NCI-H2196 treated with DMSO at 0.1 percent for 48 hours (cell line): ENCODE measurements at regions not wholly inside any gene's neighbourhood (a gene's known extent, or its start where the extent isn't known, plus 50 kb on each side); places are given as distances from the start of the nearest gene placed in this dataset.

Experiments used
- DNase-seq: peaks from one replicate; lab custom pipeline; 2025; ENCODE audit not compliant: unreplicated experiment; lab: John Stamatoyannopoulos, UW

GRCh38 chr7:25931156-25931555 lies 220.8 kb upstream of the NFE2L3 start:
- no peak for DNase-seq

- no peak for DNase-seq
These were observed 218.1 kb upstream of the NFE2L3 start for GRCh38 chr7:25933921-25934320.

DNA sequence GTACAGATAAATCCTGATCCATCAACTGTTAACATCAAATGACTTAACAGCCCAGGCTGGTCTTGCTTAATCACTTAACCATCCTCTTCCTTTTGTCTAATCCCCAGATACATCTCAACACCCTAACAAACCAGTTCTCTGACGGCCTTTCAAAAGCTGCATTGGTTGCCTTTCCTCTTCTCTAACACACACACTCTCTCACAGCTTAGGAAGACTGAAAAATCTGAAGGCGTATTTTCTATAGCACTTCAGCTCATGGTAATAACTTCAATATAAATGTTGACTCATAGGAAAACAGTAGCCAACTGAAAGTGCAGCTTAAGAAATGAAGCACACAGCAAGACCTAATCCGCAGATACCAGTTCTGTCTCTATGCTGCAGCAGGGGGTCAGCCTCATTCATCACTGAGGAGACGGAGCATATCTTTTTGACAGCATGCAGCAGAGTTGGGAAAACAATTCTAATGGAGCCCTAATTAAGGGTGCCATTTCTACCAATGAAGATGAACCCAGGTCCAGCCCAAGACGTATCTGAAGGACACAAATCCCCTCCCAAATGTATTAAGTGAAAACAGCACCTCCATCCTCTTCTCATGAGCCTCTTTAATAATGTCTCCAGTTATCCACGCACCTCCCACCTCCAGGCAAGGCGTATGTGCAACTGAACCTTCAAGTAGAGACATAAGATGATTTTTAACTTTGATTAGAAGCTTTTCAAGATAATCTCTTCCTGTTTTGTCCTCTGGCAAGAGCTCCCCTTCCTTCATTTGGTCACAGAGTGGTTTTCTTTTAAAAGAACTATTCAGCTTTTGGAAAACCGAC lies 211.7 kb upstream of the NFE2L3 start:
- DNase-seq: no peak

DNA sequence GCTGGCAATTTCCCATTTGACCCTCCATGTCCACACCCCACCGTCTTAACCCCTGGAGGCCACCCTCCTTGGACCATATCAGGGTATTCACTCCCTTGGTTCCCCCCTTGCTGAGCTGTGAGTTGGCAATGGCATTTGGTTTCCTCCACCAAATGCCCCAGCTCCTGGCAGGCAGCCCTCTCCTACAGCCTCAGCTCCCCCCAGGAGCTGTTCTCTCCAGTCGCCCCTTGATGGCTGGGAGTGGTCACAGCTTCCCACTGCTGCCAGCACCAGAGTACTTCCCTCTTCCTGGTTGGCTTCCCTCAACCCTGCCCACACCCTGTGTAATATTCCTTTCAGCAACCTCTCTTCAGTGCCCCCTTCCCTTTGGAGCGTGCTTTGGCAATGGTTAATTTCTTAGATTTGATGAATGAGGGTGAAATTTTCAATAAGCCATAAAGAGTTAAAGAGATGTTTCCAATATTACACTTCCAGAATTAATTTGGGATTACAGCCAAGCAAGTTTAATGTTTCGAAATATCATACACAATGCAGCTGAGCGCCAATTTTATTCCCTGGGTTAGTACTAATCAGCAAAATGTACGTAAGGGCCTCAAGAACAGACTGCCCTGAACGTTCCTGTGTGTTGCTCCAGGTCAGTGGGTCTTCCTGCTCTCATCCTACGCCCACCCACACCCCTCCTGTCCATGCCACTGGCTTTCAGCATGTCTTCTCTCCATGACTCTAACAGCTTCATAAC lies 207.1 kb upstream of the NFE2L3 start:
- DNase-seq: no peak

DNA sequence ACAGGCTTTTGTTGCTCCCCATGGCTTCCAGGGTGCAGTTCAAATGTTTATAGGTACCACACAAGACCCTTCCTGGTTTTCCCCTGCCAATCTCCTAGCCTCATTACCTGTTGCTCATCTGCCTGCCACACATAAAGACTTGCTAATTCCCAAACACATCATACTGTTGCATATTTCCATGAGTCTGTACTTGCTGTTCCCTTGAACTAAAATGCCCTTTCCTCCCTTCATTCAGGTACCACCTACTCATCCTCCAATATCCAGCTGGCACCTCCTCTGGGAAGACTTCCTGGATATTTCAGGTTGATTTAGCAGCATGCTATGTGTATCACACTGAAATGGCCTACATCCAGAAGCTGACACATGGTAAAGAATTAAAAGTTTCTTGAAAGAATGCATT lies 206.4 kb upstream of the NFE2L3 start:
- DNase-seq: no peak

DNA sequence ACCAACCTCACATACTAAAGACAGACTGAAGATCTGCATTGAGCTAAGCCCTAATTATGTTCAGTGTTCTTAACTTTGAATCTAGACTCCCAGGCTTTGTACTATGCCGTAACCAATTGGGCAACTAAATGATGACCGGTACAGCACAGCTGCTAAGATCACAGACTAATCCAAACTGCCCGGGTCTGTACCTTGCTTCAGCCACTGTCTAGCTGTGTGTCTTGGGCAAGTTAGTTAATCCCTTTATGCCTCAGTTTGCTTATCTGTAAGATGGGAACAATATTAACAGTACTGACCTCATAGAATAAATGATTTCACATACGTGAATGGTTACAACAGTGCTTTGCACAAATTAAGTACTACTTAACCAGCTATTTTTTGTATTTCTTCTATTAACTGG lies 205.8 kb upstream of the NFE2L3 start:
- DNase-seq: no peak

DNA sequence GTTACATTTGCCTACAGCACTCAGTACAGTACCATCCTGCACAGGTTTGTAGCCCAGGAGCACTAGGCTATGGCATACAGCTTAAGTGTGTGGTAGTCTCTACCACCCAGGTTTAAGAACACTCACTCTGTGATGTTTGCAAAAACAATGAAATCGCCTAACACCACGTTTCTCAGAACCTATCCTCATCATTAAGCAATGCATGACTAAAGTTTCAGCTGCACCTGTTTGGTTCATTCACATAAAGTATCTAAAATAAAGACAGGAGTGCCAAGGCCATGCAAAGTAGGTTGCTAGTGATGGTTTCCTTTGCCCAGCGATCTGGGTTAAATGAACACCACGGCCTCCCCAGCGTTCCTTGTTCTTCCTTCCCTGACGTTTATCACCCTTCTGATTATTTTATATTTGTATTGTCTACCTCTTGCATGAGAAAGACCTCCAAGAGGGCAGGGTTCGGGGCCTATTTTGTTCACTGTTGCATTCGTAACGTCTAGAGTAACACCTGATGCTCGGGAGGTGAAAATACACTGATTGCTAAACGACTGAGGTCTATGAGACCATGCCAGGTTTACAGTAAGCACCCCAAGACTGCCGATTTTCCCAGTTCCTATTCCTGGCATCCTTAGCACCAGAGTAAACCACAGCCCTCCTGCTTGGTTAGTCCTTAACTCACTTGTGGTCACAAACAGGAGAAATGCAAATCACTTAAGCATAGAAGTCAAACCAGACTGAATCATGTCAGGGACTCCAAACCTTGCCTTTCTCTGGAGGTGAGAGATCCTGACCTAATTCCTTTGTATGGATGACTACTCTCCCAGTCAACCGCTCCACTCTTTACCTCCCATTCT lies 204.1 kb upstream of the NFE2L3 start:
- no peak for DNase-seq

DNA sequence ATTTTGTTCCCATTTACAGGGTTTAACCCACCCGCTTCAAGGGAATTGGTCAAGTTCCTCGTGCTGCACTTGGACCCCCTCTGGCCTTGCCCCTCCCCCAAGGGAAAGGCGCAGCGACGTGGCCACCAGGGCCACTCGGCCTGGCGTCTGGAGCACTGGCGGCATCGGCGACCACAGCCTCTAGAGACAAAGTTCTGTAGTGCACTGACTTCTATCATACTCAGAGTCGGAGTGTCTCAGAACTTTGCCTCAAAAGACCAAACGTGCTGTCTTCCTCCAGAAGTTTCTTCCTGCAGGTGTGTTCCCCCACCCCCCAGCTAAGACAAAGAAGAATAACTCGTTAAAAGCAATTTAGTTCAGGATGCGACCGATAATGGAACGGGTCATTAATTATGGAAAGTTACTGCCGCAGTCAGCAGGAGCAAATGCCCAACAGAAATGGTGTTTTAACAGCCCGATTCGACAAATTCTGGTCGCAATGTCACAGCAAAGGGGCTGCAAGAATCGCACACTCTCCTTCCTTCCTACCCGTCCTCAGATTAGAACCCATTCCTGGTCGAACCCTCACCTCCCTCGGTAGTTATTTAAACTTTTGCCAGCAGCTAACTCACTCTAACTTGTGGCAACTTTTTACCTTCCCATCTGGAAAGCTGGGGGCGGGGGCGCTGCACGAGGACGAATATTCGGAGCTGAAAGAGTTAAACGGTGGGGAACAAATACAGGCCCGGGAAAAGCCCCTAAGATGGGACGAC lies 202.1 kb upstream of the NFE2L3 start:
- DNase-seq: no peak

DNA sequence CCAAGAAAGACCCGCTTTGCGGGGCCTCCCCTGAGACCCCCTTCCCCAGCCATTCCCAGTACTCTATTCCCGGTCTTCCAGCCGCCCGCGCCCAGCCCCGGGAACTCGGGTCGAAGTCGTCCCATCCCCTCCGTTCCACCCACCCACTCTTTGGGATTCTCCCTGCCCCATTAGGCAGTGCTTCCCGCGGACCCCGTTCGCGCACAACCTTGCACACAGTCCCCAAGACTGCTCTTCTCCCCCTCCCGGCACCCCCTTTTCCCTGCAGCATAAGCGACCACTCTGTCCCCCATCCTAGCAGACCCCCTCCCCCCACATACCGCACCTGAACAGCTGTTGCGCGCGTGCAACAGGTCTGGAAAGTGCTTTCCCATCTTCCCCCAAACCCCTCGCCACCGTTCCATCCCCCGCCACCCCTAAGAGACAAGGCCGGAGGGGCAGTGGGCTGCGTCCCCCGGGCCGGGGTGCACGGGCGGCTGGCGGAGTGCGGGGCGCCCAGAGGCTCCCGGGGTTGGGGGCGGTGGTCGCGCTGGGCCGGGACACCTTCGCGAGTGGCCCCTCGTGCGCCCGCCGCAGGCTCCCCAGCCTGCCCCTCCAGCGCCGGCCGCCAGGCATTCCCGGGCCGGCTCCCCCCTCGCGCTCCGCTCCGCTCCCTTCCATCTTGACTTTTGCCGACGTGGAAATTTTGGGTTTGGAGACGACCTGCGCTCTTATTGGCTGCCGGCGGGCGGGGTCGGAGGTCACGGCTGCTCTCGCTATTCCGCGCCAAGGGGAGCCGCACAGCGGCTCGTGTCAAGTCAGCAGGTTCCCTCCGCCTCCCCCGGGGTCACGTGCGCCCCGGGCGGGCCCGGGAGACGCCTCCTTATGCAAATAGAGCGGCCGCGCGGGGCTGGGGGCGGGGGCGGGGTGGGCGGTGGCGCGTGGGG lies 201.2 kb upstream of the NFE2L3 start:
- peak; percentile 88 for DNase-seq

DNA sequence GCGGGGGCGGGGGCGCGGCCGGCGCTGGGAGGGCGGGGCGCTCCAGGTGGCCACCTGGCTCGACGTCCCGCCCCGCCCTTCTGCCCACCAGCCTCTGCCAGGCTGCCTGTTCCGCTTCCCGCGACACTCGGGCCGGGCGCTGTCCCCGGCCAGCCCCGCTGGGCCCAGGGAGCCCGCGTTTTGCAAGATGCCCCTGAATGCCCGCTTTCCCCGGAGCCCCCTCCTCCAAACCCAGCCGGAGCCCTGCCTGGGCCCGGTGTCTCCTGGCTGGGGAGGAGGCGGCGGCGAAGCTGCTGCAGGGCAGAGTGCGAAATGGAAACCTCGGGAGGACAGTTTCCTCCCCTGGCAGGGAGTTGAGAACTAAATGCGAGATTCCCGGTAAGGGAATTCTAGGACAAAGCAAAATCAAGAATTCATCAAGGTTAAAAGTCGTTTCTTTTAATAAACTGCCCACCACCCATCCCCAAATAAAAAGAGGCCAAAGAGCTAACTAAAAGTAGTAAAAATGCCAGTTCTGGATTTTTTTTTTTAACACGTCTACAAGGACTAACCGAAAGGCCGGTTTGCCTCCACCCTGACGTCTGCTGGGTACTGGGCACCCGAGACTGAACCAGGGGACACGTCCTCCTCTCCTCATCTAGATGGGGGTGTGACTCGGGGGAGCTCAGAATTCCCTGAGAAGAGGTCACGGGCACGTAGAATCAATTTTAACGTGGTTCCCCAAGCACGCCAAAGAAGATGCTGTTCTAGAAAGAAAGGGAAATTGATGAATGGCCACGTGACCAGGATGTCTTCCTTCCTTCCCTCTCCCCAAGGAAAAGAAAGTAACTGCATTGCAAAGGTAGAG lies 200.4 kb upstream of the NFE2L3 start:
- DNase-seq: no peak

DNA sequence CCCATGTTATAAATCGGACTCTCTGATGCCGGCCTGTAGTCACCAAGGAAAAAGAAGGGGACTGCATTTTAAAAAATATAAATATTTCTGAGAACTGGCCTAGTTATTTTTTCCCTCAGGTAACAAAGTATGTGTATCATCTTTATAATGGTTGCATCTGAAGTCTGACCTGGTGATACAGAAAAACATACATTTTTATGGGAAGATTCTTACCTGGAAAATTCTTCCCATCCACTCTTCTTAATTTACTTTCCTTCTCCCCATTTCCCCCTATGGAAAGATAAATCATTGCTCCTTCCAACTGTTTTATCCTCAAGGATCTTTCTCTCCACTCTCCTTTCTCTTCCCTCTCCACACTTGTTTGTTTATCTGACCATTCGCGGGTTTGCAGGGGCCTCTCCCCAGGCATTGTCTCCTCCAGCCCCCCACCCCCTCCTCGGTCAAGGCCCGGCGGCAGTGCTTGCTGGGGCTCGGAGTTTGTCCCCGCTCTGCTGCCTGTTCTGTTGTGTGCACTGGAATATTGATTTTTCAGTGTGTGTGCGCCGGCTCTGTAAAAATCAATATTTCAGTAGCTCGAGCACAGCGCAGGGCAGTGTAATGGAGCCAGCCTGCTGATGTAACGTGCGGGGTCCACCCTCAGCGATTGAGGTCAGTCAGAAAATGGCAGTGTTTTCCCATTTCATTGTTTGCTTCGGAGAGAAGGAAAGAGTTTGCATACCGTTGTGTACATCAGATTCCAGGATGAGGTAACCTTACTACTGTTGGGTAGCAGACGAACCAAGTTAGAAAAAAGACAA lies 199.5 kb upstream of the NFE2L3 start:
- DNase-seq: no peak

DNA sequence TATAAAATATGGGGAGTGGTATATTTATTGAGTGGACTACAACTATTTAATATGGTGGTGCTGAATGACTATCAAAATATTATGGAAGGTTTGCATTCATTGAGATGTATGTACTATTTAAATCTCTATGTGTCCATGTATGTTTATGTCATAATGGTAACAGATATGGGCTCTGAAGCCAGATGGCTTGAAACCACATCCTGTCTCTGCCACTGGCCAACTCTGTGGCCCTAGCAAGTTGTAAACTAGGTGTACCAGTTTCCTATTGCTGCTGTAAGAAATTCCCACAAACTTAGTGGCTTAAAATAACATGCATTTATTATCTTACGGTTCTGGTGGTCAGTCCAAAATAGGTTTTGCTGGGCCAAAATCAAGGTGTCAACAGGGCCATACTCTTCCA lies 198.1 kb upstream of the NFE2L3 start:
- no peak for DNase-seq

DNA sequence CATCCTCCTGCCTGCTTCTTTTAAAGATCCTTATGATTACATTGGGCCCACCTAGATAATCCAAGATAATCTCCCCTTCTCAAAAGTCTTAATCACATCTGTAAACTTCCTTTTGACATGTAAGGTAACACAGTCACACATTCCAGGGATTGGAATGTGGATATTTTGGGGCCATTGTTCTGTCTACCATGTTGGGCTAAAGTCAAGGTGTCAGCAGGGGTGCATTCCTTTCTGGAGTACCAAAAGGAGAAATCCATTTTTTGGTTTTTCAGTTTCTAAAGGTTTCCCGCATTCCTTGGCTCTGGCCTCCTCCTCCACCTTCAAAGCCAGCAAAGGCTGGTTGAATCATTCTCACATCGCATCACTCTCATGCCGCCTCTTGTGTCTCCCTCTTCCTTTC lies 197.6 kb upstream of the NFE2L3 start:
- no peak for DNase-seq

DNA sequence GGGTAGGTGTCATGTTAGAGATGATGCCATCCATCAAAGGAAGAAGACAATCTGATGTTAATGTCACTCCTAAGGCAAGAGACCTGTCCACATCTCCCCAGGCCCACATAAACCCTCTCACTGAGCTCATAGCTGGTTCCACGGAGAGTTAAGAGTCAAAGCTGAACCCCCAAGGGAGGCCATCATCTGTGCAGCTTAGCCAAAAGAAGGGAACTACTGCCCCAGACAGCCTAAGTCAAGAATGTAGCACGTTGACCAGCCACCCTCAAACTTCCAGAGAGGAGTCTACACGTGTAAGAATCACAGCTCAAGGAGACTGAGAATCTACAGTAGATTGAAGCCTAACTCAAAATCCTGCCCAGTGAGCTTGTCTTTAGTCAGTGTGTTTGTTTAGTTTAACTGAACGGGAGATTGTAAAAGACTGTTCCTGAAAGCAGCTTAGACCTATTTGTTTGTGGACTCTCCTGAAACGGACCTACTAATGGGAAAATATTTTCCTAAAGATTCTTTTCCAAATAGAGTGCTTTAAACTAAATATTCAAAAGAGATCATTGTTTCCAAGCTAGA lies 192.7 kb upstream of the NFE2L3 start:
- no peak for DNase-seq

DNA sequence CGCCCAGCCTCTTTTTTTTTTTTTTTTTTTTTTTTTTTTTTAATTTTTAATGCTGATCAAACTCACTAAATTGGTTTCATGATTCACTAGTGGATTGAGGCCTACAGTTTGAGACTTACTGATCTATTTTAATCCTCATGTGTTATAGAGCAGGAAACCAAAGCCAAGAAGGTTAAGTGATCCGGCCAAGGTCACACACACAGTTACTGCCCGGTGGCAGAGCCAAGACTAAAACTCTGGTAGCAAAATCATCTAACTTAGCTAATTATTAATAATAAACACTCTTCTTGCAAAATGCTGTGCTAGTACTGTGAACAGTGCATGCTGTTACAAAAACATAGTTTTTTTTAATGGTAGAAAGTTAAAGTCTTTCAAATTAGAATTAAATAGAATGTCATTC lies 188.3 kb upstream of the NFE2L3 start:
- DNase-seq: no peak

GRCh38 chr7:25964483-25964991 lies 187.5 kb upstream of the NFE2L3 start:
- no peak for DNase-seq

DNA sequence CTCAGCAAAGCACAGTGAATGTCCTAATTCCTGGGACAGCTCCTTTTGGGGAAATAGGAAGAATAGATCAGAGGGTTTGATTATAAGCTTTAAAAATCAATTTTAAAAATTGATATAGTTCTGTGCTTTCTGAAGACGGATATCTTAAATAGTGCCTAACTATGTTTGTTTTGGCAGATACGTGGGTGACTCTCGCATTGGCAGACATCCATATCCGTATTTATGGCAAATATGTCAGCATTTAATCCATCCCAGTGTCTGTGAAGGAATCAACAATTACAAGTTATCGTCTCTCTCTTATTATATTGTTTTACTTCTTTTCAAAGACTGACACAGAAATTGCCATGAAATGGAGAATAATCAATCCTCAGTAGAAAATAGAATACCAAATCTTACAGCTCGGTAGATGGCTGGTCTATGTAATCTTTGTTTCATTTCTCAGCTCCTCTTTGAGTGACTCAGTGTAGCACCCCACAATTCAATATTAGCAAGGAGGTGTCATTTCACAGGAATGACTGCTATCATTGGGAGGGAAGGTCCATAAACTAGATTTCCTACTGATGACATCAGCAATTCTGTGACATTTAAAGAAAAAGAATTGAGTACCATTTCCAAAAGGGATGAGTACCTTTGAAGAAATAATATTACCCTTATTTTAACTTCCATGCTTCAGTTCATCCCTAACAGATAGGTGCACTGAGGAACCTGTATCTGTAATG lies 186.4 kb upstream of the NFE2L3 start:
- no peak for DNase-seq
